Astrocyte of the hippocampus (primary cell): ENCODE measurements at regions not wholly inside any gene's neighbourhood (a gene's known extent, or its start where the extent isn't known, plus 50 kb on each side); places are given as distances from the start of the nearest gene placed in this dataset.

Experiments used
- DNase-seq: peaks from one replicate; pipeline ENCODE4 v3.0.0; 2011; ENCODE audit warnings: low read depth, low spot score

DNA sequence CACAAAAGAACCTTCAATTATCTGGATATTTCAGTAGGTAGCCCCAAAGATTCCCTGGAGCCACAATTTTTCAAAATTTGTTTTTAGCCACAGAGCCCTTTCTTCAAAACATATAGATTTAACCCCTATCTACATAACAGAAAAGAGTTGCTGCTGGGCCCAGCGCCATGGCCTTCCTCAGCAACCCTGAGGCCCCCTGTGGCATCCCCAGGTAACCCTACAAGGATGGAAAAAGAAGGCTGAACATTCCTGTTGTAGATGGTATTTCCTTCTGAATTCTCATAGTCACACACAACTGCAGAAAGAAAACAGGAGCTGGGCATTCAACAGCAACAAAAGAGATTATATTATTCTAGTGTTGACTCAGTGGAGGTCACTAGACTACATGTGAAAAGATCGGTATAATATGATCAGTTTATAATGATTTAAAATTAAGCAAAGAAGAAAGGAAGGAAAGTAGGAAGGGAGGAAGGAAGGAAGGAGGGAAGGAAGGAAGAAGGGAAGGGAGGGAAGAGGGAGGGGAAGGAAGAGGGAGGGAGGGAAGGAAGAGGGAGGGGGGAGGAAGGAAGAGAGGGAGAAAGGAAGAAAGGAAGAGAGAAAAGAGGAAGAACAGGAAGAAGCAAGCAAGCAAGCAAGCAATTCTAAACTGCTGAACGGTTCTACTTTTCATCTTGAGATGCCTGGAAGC is 342.5 kb upstream of the NR2F2 start:
- no peak for DNase-seq

- no peak for DNase-seq
These were observed 342.0 kb upstream of the NR2F2 start for GRCh38 chr15:95988574-95988887.

DNA sequence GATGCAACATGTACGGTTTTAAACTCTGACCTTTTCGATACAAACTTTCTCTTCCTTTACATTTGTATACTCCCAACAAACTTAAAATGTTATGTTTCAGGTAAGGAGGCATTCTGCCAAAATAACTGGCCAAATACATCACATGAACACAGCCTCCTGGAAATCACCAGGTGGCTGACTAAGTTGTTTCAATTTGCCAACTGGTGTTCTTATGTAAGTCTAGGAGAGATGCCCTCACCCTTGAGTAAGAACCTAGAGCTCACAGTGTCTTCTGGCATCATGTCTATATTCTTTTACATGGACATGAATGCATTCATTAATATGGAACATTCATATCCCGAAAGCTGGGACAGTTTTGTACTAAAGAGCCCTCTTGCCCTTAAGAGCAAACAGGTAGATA is 341.1 kb upstream of the NR2F2 start:
- DNase-seq: no peak

DNA sequence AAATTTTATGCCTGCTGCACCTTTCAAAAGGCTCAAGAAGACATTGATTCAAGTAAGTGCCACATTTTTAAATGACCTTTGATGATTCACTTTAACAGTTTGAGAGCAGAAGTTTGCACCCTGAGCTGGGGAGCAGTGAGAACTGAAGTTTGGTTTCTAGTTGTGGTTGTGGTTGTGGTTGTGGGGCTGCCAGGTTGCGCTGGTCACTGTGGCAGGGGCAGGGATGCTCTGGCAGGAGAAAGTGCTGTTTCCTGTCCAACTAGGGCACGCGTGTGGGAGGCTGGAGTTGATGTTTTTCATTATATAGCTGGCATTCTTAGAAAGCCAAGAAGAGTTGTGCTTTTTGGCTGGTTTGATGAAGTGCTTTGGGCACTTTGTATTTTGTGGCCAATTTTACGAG is 339.7 kb upstream of the NR2F2 start:
- DNase-seq: peak; percentile 57

DNA sequence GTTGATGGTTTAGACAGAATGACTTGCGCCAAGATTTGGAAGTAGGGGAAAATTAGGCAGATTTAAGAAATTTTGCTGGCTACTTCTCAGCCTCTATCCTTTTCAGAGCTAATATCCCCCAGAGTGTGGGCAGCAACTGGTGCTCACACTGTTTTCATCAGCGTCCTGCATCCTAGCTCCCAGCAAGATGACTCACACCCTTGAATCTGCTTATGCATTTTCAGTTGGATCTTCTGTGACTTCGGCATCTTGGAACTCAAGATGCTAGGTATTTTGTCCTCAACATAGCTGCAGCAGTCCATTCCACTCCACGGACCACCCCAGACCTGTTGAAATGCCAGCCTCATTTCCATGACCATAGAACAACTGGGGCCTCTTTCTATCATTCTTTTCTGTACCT is 336.1 kb upstream of the NR2F2 start:
- DNase-seq: peak; percentile 62

- DNase-seq: peak; percentile 73
These were observed 334.9 kb upstream of the NR2F2 start for GRCh38 chr15:95995375-95996168.

DNA sequence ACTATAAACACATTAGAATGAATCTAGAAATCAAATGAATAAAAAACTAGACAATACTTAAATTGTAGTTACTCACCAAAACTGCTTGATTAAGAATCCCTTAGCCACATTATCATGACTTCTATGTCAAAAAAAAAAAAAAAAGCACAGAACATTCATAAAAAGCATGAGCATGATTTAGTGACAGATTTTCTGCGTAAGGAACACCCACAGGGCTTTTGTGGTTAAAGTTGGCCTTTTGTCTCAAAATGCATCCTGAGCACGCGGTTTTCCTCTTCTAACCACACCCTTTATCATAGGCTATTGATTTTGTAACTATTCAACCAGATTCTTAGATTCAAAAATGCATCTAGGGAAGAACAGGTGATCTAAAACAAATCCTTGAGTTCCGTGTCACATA is 334.0 kb upstream of the NR2F2 start:
- no peak for DNase-seq

DNA sequence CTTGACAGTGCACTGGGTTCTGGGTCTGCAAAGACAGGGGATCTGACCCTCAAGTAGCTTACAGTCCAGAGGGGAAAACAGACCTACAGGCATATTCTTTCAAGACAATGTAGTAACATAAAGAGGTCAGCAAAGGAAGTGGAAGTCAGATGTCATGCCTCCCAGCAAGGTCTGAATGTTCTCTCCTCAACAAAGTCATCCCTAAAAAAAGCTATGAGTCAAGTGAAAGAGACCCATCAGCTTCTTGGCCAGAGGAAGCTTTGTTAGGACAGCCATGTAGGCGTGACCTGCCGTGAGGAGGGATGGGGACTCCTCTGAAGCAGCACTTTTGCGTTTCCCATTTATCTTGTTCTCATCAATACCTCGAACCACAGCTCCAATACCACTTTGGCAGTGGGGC is 331.6 kb upstream of the NR2F2 start:
- no peak for DNase-seq

GRCh38 chr15:96002890-96003859 is 327.3 kb upstream of the NR2F2 start:
- DNase-seq: no peak

DNA sequence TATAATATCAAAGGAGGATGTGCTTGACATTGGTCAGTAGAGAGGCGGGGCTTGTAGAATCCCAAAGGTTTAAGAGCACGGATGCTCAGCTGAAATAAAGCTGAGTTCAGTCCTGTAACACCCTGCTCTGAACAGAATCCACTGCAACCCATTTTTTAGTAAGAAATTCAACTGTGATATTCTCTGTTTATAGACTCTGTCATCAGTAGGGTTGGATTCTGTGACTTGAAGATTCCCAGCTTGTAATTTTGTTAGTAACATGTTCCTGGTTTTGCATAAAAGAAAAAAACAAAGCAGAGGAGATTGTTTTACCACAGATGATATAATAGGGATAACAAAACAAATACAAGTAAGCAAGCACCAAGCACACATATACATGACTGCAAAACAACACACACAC is 324.6 kb upstream of the NR2F2 start:
- DNase-seq: no peak

DNA sequence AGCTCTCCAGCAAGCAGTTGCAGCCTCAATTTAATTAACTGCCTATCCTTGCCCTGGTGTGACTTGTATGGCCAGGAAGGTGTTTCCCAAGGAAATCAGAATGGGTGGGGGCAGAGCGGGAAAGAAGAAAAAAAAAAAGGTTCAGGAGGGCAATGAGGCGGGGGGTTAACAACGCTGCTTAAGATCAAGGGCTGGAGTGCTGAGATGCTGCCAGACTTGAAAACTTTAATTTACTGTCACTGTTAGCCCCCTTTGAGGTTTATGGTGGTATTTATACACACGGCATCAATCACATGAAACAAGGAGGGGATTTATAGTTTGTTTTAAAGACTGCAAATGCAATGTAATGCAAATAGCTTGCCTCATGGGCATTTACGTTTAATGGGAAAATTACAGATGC is 319.4 kb upstream of the NR2F2 start:
- no peak for DNase-seq

DNA sequence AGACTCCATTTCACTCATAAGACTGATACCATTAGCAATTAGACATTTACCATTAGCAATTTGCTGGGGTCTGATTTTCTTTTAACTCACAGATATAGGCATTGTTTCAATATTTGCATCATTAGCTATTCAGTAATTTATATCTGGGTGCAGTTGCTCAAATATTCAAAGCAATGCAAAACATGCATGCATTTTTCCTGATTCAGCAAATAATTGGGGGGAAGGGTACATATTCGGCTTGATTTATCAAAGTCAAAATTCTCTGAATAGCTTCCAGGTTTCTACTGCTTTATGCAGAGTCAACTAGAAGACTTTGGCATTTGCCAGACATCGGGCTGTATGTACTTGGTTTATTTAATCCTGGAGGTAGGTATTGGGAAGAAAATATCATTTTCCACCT is 315.6 kb upstream of the NR2F2 start:
- DNase-seq: no peak

GRCh38 chr15:96019114-96019513 is 311.4 kb upstream of the NR2F2 start:
- no peak for DNase-seq

DNA sequence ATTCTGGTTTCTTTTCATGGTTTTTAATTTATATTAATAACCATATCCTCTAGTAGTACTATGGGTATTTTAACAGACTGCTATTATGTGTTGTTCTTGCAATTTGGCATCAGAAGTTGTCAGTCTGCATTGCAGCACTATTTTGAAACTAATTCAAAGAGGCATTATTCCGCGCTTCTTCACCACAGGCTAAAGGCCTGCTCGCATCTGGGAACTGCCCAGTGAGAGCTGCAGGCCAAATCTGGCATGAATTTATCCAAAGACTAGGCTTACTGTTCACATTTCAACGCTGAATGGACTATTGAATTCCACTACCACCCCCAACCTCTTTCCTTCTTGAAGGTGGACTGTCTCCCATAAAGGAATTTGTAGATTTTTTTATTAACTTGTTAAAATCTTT is 310.4 kb upstream of the NR2F2 start:
- DNase-seq: no peak

DNA sequence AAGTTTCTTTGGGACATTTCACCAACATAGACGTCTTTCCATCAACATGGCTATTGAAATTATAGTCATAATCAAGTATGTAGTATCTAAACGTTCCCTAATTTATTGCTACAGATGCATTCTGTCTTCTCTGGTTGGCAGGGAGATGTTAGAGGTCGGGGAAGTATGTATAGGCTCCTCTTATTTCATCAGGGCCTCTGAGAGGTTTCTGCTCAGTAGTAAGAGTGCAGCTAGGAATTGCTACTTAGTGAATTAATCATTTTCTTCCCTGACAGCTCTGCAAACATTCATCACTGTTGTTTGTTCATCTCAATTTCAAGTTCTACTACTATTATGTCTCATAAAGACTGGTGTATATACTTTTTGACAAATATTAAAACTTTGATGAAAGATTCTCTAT is 309.7 kb upstream of the NR2F2 start:
- no peak for DNase-seq

GRCh38 chr15:96023081-96023480 is 307.4 kb upstream of the NR2F2 start:
- DNase-seq: no peak

DNA sequence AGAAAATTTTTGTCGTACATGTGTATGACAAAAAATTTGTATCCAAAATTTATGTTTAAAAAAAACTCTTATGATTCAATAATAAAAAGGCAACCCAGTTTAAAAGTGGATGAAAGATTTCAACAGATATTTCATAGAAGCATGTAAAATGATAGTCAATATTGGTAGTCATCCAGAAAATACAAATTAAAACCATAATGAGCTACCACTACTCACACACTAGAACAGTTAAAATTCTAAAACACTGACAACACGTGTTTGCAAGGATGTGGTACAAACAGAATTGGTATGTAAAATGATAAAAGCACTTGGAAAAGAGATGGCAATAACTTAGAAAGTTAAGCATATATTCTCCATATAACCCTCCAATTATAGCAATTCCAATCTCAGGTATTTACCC is 303.0 kb upstream of the NR2F2 start:
- no peak for DNase-seq

DNA sequence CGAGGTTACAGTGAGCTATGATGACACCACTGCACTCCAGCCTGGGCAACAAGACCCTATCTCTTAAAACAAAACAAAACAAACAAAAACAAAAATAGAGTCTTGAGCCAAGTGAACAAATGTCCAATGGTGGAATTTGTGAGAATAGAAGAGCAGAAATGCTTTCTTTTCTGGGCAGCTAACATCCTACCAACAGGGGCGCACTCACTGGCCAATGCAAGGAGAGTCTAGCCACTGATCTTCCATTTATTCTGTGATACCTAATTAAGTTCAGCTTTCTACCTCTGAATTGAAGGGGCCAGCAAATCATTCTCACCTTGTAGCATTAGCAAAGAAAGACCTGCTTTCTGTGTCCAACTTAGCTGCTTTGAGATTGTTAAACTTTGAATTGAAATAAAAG is 301.9 kb upstream of the NR2F2 start:
- no peak for DNase-seq

DNA sequence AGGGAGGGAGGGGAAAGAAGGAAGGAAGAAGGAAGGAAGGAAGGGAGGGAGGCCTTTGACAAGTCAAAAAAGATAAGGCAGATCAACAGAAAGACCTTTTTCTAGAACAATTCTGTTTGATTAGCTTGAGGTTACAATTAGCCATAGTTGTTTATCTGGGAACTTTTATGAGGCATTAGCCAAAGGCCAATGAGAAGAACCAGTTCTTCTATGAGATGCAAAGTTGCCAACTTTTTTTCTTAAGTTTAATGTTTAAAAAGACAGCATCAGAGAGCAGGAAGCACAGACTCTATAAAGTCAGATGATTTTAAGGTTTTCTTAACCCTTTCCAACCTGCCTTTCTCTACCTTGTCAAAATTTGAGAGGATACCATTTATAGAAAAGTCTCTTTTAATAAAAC is 301.3 kb upstream of the NR2F2 start:
- no peak for DNase-seq

DNA sequence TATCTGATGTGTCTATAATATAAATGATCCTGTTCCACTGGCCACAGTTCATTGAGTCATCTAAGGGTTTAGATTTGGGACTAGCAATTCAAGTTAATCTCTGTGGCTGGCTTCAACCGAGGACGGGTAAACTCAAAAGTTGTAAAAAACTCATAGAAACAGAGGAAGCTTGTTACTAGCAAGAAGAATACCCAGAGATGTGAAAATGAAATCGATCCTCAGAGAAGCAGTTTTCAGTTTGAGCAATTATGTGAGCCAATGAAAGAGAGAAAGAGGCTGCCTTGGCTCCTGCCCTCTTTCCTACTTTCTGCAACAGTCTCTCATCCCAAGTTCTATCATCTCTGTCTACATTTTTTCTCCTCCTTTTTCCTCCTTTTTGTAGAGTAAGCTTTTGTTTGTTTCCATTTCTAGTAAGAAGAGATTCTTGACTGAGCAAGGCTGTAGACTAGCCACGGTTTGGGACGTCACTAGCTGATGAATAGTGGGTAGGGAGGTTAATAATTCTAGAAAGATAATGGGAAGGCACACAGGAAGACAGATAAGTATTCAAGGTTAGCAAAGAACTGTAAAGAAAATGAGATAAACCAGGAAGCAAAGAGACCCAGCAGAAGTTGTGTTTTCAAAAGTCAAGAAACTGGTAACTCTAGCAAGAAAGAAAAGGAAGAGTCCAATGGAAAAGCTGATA is 298.9 kb upstream of the NR2F2 start:
- DNase-seq: no peak

GRCh38 chr15:96035091-96035490 is 295.4 kb upstream of the NR2F2 start:
- no peak for DNase-seq

DNA sequence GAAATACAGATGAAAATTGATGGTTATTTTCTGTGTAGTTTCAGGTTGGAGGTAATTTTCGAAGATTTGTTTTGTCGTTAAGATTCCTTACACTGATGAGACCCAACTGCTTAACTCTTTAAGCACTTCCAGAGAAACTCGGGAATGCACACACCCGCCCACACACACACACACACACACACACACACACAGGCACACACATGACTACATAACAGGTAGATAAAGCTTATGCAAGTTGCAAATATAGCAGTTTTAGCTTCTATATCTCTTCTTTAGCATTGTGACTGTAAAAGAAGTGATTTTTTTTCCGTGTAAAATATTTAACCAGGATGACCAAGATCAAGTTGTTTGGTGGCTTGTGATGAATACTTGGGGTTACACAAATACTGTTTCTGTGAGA is 294.9 kb upstream of the NR2F2 start:
- no peak for DNase-seq
